GM12865 (cell line): ENCODE measurements at regions not wholly inside any gene's neighbourhood (a gene's known extent, or its start where the extent isn't known, plus 50 kb on each side); places are given as distances from the start of the nearest gene placed in this dataset.
"Not testable (repeated sequence)": the region's sequence is repeated elsewhere in the genome, so short reads cannot be mapped to it uniquely, and the experiment has no call there.

Experiments used
- DNase-seq: peaks from one replicate; pipeline ENCODE4 v3.0.0; 2010; ENCODE audit warnings: low read depth
- H3K4me3 ChIP-seq: 2 replicates; pipeline ENCODE4 v1.5.1; 2011; ENCODE audit warnings: mild to moderate bottlenecking, low read depth, low read length, control low read depth
- CTCF ChIP-seq: IDR thresholded peaks from 2 replicates; pipeline ENCODE4 v1.5.1; 2011; ENCODE audit warnings: low read length, control low read depth, low read depth, inconsistent platforms; ENCODE audit not compliant: insufficient read depth; ENCODE audit errors: missing control alignments

- no peak overlapping the region for H3K4me3 ChIP-seq
- DNase-seq, result no peak
- no peak for TF ChIP-seq CTCF
These were observed 890.1 kb upstream of the PIK3C3 start for GRCh38 chr18:41064916-41065315.

- TF ChIP-seq CTCF, result no peak
- no peak overlapping the region for H3K4me3 ChIP-seq
- DNase-seq, result no peak
These were observed 894.1 kb upstream of the PIK3C3 start for GRCh38 chr18:41060967-41061366.

DNA sequence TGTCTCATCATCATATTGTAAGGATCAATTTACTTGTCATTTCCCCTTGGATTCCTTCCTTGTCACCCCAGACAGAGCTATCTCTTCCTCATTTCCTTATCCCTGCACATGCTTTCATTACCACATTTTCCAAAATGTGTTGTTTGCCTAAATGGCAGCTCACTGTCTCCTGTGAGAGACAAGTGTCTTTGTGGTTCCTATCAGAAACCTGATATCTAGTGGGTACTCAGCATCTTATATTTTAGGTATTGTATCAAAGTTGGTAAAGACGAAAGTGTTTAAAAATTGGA, 896.0 kb upstream of the PIK3C3 start:
- H3K4me3 ChIP-seq, result no peak overlapping the region
- DNase-seq, result no peak
- TF ChIP-seq CTCF, result no peak

- DNase-seq, result no peak
- TF ChIP-seq CTCF, result no peak
- no peak overlapping the region for H3K4me3 ChIP-seq
These were observed 896.5 kb upstream of the PIK3C3 start for GRCh38 chr18:41058351-41059125.

DNA sequence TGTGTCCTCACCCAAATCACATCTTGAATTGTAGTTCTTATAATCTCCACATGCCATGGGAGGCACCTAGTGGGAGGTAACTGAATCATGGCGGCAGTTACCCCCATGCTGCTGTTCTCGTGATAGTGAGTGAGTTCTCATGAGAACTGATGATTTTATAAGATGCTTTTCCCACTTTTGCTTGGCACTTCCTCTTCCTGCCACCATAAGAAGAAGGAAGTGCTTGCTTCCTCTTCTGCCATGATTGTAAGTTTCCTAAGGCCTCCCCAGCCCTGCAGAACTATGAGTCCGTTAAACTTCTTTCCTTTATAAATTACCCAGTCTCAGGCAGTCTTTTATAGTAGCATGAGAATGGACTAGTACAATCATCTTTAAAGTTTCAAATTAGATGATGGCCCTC, 902.4 kb upstream of the PIK3C3 start:
- TF ChIP-seq CTCF, result no peak
- no peak for DNase-seq
- no peak overlapping the region for H3K4me3 ChIP-seq

- not testable (repeated sequence) for DNase-seq, H3K4me3 ChIP-seq
These were observed 908.8 kb upstream of the PIK3C3 start for GRCh38 chr18:41046250-41046649.

- no peak overlapping the region for H3K4me3 ChIP-seq
- no peak for TF ChIP-seq CTCF
- DNase-seq, result no peak
These were observed 911.2 kb upstream of the PIK3C3 start for GRCh38 chr18:41043876-41044275.
